GM23338 (cell line): ENCODE measurements at regions not wholly inside any gene's neighbourhood (a gene's known extent, or its start where the extent isn't known, plus 50 kb on each side); places are given as distances from the start of the nearest gene placed in this dataset.

ENCODE experiments used
- ATAC-seq: fragments of 200-7000 bp; cut with Tn5 transposase; 3 replicates; pipeline ENCODE4 v1.9.1; 2020
- DNase-seq: peaks from one replicate; pipeline ENCODE4 v3.0.0-alpha.2; 2015; ENCODE audit warnings: low spot score
- H2AFZ ChIP-seq: fragments of 200-600 bp; sonication (generic); 2 replicates; pipeline ENCODE4 v1.8.0; 2016; ENCODE audit warnings: antibody characterized with exemption, mild to moderate bottlenecking, moderate library complexity
- H3F3A ChIP-seq: fragments of 200-600 bp; sonication (generic); replicated peaks from 2 replicates; pipeline ENCODE4 v1.8.0; 2017; ENCODE audit warnings: antibody characterized with exemption, mixed run types, low read depth
- H3K27ac ChIP-seq: fragments of 200-600 bp; sonication (generic); 2 replicates; pipeline ENCODE4 v1.6.1; 2016; ENCODE audit warnings: low read depth
- H3K27me3 ChIP-seq: fragments of 200-600 bp; sonication (generic); 2 replicates; pipeline ENCODE4 v1.8.0; 2016; ENCODE audit warnings: mild to moderate bottlenecking, mixed run types, moderate library complexity; ENCODE audit not compliant: insufficient read depth
- H3K36me3 ChIP-seq: fragments of 200-600 bp; sonication (generic); 2 replicates; pipeline ENCODE4 v1.8.0; 2016; ENCODE audit warnings: mild to moderate bottlenecking; ENCODE audit not compliant: insufficient read depth
- H3K4me1 ChIP-seq: fragments of 200-600 bp; sonication (generic); 2 replicates; pipeline ENCODE4 v1.8.0; 2016; ENCODE audit warnings: mild to moderate bottlenecking, moderate library complexity; ENCODE audit not compliant: insufficient read depth
- H3K4me2 ChIP-seq: fragments of 200-600 bp; sonication (generic); 2 replicates; pipeline ENCODE4 v1.7.1; 2017; ENCODE audit warnings: mixed run types
- H3K4me3 ChIP-seq: fragments of 200-600 bp; sonication (generic); 2 replicates; pipeline ENCODE4 v1.6.1; 2016; ENCODE audit warnings: mixed run types
- H3K79me2 ChIP-seq: fragments of 200-600 bp; sonication (generic); replicated peaks from 2 replicates; pipeline ENCODE4 v1.8.0; 2017; ENCODE audit warnings: mild to moderate bottlenecking; ENCODE audit not compliant: insufficient read depth
- H3K9me2 ChIP-seq: fragments of 200-600 bp; sonication (generic); 2 replicates; pipeline ENCODE4 v1.8.0; 2017; ENCODE audit not compliant: insufficient read depth
- H4K20me1 ChIP-seq: fragments of 200-600 bp; sonication (generic); replicated peaks from 2 replicates; pipeline ENCODE4 v1.8.0; 2017; ENCODE audit warnings: mild to moderate bottlenecking; ENCODE audit not compliant: insufficient read depth
- H3K27ac Mint-ChIP-seq: 2 replicates; pipeline ENCODE4 v1.8.0; 2020; ENCODE audit warnings: inconsistent platforms, mild to moderate bottlenecking, moderate library complexity, mixed read lengths
- H3K27me3 Mint-ChIP-seq: 3 replicates; pipeline ENCODE4 v1.8.0; 2022; ENCODE audit warnings: low read depth, mild to moderate bottlenecking, moderate library complexity, mixed read lengths, inconsistent platforms; ENCODE audit not compliant: insufficient read depth, poor library complexity
- H3K36me3 Mint-ChIP-seq: 3 replicates; pipeline ENCODE4 v1.8.0; 2021; ENCODE audit warnings: low read depth, mild to moderate bottlenecking, inconsistent platforms, moderate library complexity, mixed read lengths
- H3K4me1 Mint-ChIP-seq: 3 replicates; pipeline ENCODE4 v1.8.0; 2020; ENCODE audit warnings: mild to moderate bottlenecking, inconsistent platforms, mixed read lengths
- H3K4me3 Mint-ChIP-seq: 3 replicates; pipeline ENCODE4 v1.8.0; 2021; ENCODE audit warnings: moderate library complexity, mild to moderate bottlenecking, inconsistent platforms, mixed read lengths
- H3K9me3 Mint-ChIP-seq: 3 replicates; pipeline ENCODE4 v1.8.0; 2020; ENCODE audit warnings: moderate library complexity, mild to moderate bottlenecking, inconsistent platforms, mixed read lengths
- CREB1 ChIP-seq: fragments of 250-450 bp; sonication (Bioruptor Pico); IDR thresholded peaks from 2 replicates; pipeline ENCODE4 v1.5.0; 2020; ENCODE audit warnings: low read depth, mild to moderate bottlenecking, moderate library complexity
- EZH2 ChIP-seq: fragments of 200-600 bp; sonication (generic); IDR thresholded peaks from one replicate; pipeline ENCODE4 v1.8.0; 2017; ENCODE audit warnings: antibody characterized with exemption, mild to moderate bottlenecking, low read depth; ENCODE audit not compliant: unreplicated experiment
- EZH2phosphoT487 ChIP-seq: fragments of 200-600 bp; sonication (generic); IDR thresholded peaks from one replicate; pipeline ENCODE4 v1.8.1; 2018; ENCODE audit warnings: antibody characterized with exemption; ENCODE audit not compliant: unreplicated experiment
- NANOG ChIP-seq: IDR thresholded peaks from 2 replicates; pipeline ENCODE4 v1.6.1; 2016; ENCODE audit warnings: antibody characterized with exemption, borderline replicate concordance
- POLR2AphosphoS5 ChIP-seq: IDR thresholded peaks from 2 replicates; pipeline ENCODE4 v1.6.1; 2016; ENCODE audit warnings: antibody characterized with exemption, low read depth
- STAT1 ChIP-seq: IDR thresholded peaks from one replicate; pipeline ENCODE4 v1.6.1; 2016; ENCODE audit warnings: antibody characterized with exemption; ENCODE audit not compliant: unreplicated experiment
- ZNF114 ChIP-seq: fragments of 250-450 bp; sonication (Bioruptor Pico); IDR thresholded peaks from 2 replicates; pipeline ENCODE4 v1.5.0; 2020; ENCODE audit warnings: mild to moderate bottlenecking, moderate library complexity
- ZNF331 ChIP-seq: fragments of 250-450 bp; sonication (Bioruptor Pico); IDR thresholded peaks from 2 replicates; pipeline ENCODE4 v1.5.0; 2020; ENCODE audit warnings: low read depth, mild to moderate bottlenecking, moderate library complexity
- TF ChIP-seq, protein P1 (sequence below): IDR thresholded peaks from one replicate; pipeline ENCODE4 v1.6.1; 2018; ENCODE audit warnings: antibody characterized with exemption; ENCODE audit not compliant: unreplicated experiment
- TF ChIP-seq, protein P2 (sequence below): IDR thresholded peaks from 2 replicates; pipeline ENCODE4 v1.6.1; 2016; ENCODE audit warnings: antibody characterized with exemption
- TF ChIP-seq, protein P3 (sequence below): fragments of 250-450 bp; sonication (Bioruptor Pico); IDR thresholded peaks from 2 replicates; pipeline ENCODE4 v1.5.0; 2020; ENCODE audit warnings: mild to moderate bottlenecking, moderate library complexity

DNA sequence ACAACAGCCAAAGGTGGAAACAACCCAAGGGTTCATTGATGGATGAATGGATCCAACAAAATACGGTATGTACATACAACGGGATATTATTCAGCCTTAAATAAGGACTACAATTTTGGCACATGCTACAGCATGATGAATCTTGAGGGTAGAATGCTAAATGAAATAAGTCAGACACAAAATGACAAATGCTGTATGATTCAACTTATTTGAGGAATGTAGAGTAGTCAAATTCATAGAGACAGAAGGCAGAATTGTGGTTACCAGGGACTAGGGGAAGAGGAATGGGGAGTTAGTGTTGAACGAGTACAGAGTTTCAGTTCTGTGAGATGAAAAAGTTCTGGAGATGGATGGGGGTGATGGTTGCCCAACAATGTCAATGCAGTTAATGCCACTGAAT lies 118.0 kb upstream of the PAXBP1 start (continued):
- TF ChIP-seq, protein P1, sequence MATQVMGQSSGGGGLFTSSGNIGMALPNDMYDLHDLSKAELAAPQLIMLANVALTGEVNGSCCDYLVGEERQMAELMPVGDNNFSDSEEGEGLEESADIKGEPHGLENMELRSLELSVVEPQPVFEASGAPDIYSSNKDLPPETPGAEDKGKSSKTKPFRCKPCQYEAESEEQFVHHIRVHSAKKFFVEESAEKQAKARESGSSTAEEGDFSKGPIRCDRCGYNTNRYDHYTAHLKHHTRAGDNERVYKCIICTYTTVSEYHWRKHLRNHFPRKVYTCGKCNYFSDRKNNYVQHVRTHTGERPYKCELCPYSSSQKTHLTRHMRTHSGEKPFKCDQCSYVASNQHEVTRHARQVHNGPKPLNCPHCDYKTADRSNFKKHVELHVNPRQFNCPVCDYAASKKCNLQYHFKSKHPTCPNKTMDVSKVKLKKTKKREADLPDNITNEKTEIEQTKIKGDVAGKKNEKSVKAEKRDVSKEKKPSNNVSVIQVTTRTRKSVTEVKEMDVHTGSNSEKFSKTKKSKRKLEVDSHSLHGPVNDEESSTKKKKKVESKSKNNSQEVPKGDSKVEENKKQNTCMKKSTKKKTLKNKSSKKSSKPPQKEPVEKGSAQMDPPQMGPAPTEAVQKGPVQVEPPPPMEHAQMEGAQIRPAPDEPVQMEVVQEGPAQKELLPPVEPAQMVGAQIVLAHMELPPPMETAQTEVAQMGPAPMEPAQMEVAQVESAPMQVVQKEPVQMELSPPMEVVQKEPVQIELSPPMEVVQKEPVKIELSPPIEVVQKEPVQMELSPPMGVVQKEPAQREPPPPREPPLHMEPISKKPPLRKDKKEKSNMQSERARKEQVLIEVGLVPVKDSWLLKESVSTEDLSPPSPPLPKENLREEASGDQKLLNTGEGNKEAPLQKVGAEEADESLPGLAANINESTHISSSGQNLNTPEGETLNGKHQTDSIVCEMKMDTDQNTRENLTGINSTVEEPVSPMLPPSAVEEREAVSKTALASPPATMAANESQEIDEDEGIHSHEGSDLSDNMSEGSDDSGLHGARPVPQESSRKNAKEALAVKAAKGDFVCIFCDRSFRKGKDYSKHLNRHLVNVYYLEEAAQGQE, result no peak
- TF ChIP-seq ZNF114 (CRISPR knock-in tag), result no peak

DNA sequence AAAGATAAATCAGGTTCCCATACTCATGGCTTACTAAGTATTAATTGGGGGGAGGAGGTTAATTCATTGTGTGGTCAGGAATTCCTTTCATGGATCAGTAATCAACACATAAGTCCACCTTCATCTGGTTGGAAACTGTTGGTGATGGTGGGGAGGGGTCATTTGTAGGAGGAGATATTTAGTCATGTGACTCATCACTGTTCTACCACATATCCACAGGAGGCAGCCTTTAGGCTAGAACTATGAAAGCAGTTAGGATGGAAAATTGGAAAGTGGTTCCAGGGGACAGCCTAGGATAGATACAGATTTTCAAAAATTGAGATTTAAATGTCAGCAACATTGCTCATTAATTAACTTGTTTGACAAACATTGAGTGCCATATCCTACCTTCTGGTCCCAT lies 122.8 kb upstream of the PAXBP1 start:
- H3K4me3 Mint-ChIP-seq, result no peak overlapping the region
- no peak overlapping the region for H3K4me2 ChIP-seq
- no peak overlapping the region for H3K4me3 ChIP-seq
- H3F3A ChIP-seq, result no peaks in the 10 kb centered on the region
- no peaks in the 10 kb centered on the region for H3K27me3 ChIP-seq
- DNase-seq (no peak), ATAC-seq (no peak)
- no peak overlapping the region for H3K27ac ChIP-seq
- H3K9me2 ChIP-seq, result peaks cover 13% of the 10 kb centered on the region; the same call in 1 of the 2 replicates
- H3K4me1 ChIP-seq, result no peaks in the 10 kb centered on the region
- no peaks in the 10 kb centered on the region for H3K79me2 ChIP-seq
- H3K36me3 ChIP-seq, result no peaks in the 10 kb centered on the region
- no peak overlapping the region for H2AFZ ChIP-seq
- no peaks in the 10 kb centered on the region for H3K9me3 Mint-ChIP-seq
- peaks cover 5% of the 10 kb centered on the region for H3K27me3 Mint-ChIP-seq
- H4K20me1 ChIP-seq, result no peaks in the 10 kb centered on the region
- no peak overlapping the region for H3K27ac Mint-ChIP-seq
- H3K4me1 Mint-ChIP-seq, result no peaks in the 10 kb centered on the region
- no peaks in the 10 kb centered on the region for H3K36me3 Mint-ChIP-seq
- TF ChIP-seq STAT1, result no peak
- TF ChIP-seq ZNF331, result no peak
- TF ChIP-seq CREB1 (CRISPR knock-in tag), result no peak
- TF ChIP-seq POLR2AphosphoS5, result no peak
- TF ChIP-seq, protein P1, result no peak
- no peak for TF ChIP-seq EZH2
- no peak for TF ChIP-seq EZH2phosphoT487
- TF ChIP-seq, protein P2, sequence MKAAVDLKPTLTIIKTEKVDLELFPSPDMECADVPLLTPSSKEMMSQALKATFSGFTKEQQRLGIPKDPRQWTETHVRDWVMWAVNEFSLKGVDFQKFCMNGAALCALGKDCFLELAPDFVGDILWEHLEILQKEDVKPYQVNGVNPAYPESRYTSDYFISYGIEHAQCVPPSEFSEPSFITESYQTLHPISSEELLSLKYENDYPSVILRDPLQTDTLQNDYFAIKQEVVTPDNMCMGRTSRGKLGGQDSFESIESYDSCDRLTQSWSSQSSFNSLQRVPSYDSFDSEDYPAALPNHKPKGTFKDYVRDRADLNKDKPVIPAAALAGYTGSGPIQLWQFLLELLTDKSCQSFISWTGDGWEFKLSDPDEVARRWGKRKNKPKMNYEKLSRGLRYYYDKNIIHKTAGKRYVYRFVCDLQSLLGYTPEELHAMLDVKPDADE, result no peak
- TF ChIP-seq, protein P3, sequence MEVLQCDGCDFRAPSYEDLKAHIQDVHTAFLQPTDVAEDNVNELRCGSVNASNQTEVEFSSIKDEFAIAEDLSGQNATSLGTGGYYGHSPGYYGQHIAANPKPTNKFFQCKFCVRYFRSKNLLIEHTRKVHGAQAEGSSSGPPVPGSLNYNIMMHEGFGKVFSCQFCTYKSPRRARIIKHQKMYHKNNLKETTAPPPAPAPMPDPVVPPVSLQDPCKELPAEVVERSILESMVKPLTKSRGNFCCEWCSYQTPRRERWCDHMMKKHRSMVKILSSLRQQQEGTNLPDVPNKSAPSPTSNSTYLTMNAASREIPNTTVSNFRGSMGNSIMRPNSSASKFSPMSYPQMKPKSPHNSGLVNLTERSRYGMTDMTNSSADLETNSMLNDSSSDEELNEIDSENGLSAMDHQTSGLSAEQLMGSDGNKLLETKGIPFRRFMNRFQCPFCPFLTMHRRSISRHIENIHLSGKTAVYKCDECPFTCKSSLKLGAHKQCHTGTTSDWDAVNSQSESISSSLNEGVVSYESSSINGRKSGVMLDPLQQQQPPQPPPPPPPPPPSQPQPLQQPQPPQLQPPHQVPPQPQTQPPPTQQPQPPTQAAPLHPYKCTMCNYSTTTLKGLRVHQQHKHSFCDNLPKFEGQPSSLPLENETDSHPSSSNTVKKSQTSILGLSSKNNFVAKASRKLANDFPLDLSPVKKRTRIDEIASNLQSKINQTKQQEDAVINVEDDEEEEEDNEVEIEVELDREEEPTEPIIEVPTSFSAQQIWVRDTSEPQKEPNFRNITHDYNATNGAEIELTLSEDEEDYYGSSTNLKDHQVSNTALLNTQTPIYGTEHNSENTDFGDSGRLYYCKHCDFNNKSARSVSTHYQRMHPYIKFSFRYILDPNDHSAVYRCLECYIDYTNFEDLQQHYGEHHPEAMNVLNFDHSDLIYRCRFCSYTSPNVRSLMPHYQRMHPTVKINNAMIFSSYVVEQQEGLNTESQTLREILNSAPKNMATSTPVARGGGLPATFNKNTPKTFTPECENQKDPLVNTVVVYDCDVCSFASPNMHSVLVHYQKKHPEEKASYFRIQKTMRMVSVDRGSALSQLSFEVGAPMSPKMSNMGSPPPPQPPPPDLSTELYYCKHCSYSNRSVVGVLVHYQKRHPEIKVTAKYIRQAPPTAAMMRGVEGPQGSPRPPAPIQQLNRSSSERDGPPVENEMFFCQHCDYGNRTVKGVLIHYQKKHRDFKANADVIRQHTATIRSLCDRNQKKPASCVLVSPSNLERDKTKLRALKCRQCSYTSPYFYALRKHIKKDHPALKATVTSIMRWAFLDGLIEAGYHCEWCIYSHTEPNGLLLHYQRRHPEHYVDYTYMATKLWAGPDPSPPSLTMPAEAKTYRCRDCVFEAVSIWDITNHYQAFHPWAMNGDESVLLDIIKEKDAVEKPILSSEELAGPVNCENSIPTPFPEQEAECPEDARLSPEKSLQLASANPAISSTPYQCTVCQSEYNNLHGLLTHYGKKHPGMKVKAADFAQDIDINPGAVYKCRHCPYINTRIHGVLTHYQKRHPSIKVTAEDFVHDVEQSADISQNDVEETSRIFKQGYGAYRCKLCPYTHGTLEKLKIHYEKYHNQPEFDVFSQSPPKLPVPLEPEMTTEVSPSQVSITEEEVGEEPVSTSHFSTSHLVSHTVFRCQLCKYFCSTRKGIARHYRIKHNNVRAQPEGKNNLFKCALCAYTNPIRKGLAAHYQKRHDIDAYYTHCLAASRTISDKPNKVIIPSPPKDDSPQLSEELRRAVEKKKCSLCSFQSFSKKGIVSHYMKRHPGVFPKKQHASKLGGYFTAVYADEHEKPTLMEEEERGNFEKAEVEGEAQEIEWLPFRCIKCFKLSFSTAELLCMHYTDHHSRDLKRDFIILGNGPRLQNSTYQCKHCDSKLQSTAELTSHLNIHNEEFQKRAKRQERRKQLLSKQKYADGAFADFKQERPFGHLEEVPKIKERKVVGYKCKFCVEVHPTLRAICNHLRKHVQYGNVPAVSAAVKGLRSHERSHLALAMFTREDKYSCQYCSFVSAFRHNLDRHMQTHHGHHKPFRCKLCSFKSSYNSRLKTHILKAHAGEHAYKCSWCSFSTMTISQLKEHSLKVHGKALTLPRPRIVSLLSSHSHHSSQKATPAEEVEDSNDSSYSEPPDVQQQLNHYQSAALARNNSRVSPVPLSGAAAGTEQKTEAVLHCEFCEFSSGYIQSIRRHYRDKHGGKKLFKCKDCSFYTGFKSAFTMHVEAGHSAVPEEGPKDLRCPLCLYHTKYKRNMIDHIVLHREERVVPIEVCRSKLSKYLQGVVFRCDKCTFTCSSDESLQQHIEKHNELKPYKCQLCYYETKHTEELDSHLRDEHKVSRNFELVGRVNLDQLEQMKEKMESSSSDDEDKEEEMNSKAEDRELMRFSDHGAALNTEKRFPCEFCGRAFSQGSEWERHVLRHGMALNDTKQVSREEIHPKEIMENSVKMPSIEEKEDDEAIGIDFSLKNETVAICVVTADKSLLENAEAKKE (CRISPR knock-in tag), result no peak
- no peak for TF ChIP-seq NANOG
